ENCODE measurements at regions not wholly inside any gene's neighbourhood (a gene's known extent, or its start where the extent isn't known, plus 50 kb on each side); places are given as distances from the start of the nearest gene placed in this dataset.

- intact Hi-C loops (cut with micrococcal nuclease) = no loop called here
These were observed 62.4 kb downstream of the ADRA2C start for GRCh38 chr4:3828546-3828945.

GRCh38 chr4:3829211-3829955 is 63.2 kb downstream of the ADRA2C start:
- Mint-ChIP-seq H3K27me3 (no peaks in the 10 kb centered on the region), H3K36me3 (ENCODE audit: low read depth) (no peaks in the 10 kb centered on the region), H3K4me3 (no peak overlapping the region), H3K9me3 (no peaks in the 10 kb centered on the region), H3K4me1 (no peaks in the 10 kb centered on the region), H3K27ac (no peak overlapping the region)
- intact Hi-C loops (cut with micrococcal nuclease) = no loop called here
- no peak for DNase-seq

More at GRCh38 chr4:3828546-3828945, 62.4 kb downstream of the ADRA2C start:
- Mint-ChIP-seq H3K27me3 (no peaks in the 10 kb centered on the region), H3K36me3 (ENCODE audit: low read depth) (no peaks in the 10 kb centered on the region), H3K27ac (no peak overlapping the region), H3K4me1 (no peaks in the 10 kb centered on the region), H3K4me3 (no peak overlapping the region), H3K9me3 (no peaks in the 10 kb centered on the region)
- no peak for DNase-seq

GRCh38 chr4:3829956-3830773 is 64.0 kb downstream of the ADRA2C start:
- peaks cover 2% of the 10 kb centered on the region for H3K27me3 Mint-ChIP-seq
- no peak for DNase-seq
- H3K27ac Mint-ChIP-seq = no peak overlapping the region
- intact Hi-C loops (cut with micrococcal nuclease) = no loop called here
- H3K4me3 Mint-ChIP-seq = no peak overlapping the region
- H3K36me3 Mint-ChIP-seq (ENCODE audit: low read depth) = no peaks in the 10 kb centered on the region
- H3K9me3 Mint-ChIP-seq = no peaks in the 10 kb centered on the region
- no peaks in the 10 kb centered on the region for H3K4me1 Mint-ChIP-seq

GRCh38 chr4:3830774-3831528 is 64.8 kb downstream of the ADRA2C start:
- intact Hi-C loops (cut with micrococcal nuclease) = no loop called here
- Mint-ChIP-seq H3K4me1 (no peaks in the 10 kb centered on the region), H3K9me3 (no peaks in the 10 kb centered on the region), H3K36me3 (ENCODE audit: low read depth) (no peaks in the 10 kb centered on the region), H3K27ac (no peak overlapping the region), H3K27me3 (peaks cover 4% of the 10 kb centered on the region), H3K4me3 (no peak overlapping the region)
- DNase-seq = no peak

DNA sequence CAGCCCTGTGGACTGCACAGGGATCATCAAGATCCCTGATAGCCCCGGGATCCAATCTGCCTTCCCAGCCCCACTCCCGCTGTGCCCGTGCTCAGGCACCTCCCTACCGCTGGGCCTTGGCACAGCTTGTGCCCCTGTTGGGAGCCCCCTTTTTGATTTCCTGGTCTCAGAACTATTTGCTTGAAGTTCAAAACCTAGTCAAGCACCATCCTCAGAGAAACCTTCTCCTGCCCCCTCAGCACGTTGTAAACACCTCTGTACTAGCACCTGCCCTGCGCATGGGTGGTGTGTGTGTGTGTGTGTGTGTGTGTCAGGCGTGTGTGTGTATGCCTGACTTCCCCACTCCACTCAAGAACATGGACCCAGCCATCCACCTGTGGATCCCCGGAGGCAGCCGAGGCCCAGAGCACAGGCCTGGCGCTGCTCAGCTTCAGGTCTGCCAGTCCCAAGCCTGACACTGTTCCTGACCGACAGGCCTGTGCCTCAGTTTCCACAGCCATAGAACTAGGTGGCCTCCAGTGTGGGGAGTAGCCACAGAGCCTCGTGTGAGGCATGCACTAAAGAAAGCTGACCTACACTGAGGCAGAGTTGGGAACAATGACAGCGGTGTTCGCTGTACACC is 65.5 kb downstream of the ADRA2C start:
- DNase-seq = no peak
- no peaks in the 10 kb centered on the region for H3K36me3 Mint-ChIP-seq (ENCODE audit: low read depth)
- H3K9me3 Mint-ChIP-seq = no peaks in the 10 kb centered on the region
- no peak overlapping the region for H3K4me3 Mint-ChIP-seq
- H3K27me3 Mint-ChIP-seq = peaks cover 4% of the 10 kb centered on the region
- no peak overlapping the region for H3K27ac Mint-ChIP-seq
- intact Hi-C loops (cut with micrococcal nuclease) = no loop called here
- H3K4me1 Mint-ChIP-seq = no peaks in the 10 kb centered on the region

DNA sequence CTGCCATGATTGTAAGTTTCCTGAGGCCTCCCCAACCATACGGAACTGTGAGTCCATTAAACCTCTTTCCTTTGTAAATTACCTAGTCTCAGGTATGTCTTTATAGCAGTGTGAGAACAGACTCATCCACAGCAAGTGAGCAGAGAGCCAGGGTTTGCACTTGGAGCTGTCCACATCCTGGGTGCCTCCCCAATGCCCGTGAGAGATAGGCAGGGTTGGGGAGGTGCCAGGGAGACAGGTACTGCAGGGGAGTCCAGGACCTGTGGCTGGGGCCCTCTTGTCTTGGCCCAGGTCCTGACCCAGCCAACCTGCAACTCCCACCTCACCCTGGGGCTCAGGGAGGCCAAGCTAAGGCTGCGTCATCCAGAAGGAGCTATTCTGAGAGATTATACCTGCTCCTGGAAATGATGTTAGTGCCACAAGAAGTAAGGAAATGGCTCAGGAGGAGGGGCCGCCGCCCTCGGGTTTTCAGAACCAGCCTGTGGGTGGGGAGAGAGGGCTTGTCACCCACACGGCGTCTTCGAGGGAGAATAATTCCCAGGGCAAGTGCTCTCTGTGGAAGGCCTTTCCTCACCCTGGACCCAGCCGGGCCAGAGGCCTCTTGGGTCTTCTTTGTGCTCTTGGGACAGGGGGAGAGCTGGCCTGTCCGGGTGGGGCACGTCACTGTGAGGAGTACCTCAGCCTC is 66.5 kb downstream of the ADRA2C start:
- Mint-ChIP-seq H3K4me3 (no peak overlapping the region), H3K4me1 (no peaks in the 10 kb centered on the region), H3K9me3 (no peaks in the 10 kb centered on the region), H3K27me3 (peaks cover 4% of the 10 kb centered on the region), H3K27ac (no peak overlapping the region), H3K36me3 (ENCODE audit: low read depth) (no peaks in the 10 kb centered on the region)
- DNase-seq = no peak
- intact Hi-C loops (cut with micrococcal nuclease) = no loop called here

GRCh38 chr4:3833326-3833989 is 67.3 kb downstream of the ADRA2C start:
- no peaks in the 10 kb centered on the region for H3K9me3 Mint-ChIP-seq
- intact Hi-C loops (cut with micrococcal nuclease) = no loop called here
- no peak for DNase-seq
- H3K4me1 Mint-ChIP-seq = no peaks in the 10 kb centered on the region
- H3K4me3 Mint-ChIP-seq = no peak overlapping the region
- H3K36me3 Mint-ChIP-seq (ENCODE audit: low read depth) = no peaks in the 10 kb centered on the region
- H3K27ac Mint-ChIP-seq = no peak overlapping the region
- peaks cover 4% of the 10 kb centered on the region for H3K27me3 Mint-ChIP-seq

- intact Hi-C loops (cut with micrococcal nuclease) = no loop called here
These were observed 68.0 kb downstream of the ADRA2C start for GRCh38 chr4:3834186-3834662.

GRCh38 chr4:3834663-3835521 is 68.7 kb downstream of the ADRA2C start:
- H3K9me3 Mint-ChIP-seq = no peaks in the 10 kb centered on the region
- H3K4me1 Mint-ChIP-seq = no peaks in the 10 kb centered on the region
- peaks cover 4% of the 10 kb centered on the region for H3K27me3 Mint-ChIP-seq
- DNase-seq = no peak
- H3K4me3 Mint-ChIP-seq = no peak overlapping the region
- no peak overlapping the region for H3K27ac Mint-ChIP-seq
- intact Hi-C loops (cut with micrococcal nuclease) = no loop called here
- no peaks in the 10 kb centered on the region for H3K36me3 Mint-ChIP-seq (ENCODE audit: low read depth)

More at GRCh38 chr4:3834186-3834662, 68.0 kb downstream of the ADRA2C start:
- Mint-ChIP-seq H3K36me3 (ENCODE audit: low read depth) (no peaks in the 10 kb centered on the region), H3K9me3 (no peaks in the 10 kb centered on the region), H3K4me1 (no peaks in the 10 kb centered on the region), H3K4me3 (no peak overlapping the region), H3K27me3 (peaks cover 4% of the 10 kb centered on the region), H3K27ac (no peak overlapping the region)
- no peak for DNase-seq

DNA sequence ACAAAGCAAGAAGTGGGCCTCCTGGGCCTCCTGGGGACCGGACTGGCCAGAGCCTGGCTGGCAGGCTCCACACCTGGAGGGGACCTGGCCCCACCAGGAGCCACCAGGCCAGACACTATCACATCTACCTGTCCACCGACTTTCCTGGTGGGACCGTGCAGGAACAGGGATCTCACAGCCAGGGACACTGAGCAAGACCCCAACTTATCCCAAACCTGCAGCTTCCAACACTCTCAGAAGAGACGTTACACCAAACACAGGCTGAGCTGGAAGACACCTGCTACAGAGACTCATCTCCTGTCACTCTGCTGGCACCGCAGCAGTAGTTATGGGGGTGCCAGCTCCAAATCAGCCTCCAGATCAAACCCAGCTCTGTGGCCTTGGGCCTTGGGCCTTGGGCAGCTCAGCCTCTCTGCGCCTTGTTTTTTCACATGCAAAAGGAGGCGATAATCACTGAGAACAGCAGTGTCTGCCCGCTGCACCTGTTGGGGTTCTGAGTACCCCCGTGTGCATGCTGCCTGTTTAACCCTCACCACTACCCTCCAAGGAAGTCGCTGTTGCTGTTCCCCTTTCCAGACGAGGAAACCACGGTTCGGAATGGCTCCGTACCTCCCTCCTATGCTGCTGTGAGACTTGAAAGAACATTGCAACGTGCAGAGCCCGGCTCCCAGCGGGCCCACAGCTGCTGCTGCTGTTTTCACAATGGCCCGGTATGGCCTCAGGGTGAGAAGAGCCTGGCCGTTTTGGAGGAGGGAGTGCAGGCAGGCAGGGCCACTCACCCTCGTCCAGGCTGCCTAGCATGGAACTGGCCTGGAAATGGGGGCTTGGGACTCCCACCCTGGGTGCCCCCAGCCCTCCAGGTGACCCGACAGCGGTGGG is 69.6 kb downstream of the ADRA2C start:
- Mint-ChIP-seq H3K4me3 (no peak overlapping the region), H3K27me3 (peaks cover 4% of the 10 kb centered on the region), H3K36me3 (ENCODE audit: low read depth) (no peaks in the 10 kb centered on the region), H3K9me3 (no peaks in the 10 kb centered on the region), H3K4me1 (no peaks in the 10 kb centered on the region), H3K27ac (no peak overlapping the region)
- intact Hi-C loops (cut with micrococcal nuclease) = no loop called here
- DNase-seq = no peak

DNA sequence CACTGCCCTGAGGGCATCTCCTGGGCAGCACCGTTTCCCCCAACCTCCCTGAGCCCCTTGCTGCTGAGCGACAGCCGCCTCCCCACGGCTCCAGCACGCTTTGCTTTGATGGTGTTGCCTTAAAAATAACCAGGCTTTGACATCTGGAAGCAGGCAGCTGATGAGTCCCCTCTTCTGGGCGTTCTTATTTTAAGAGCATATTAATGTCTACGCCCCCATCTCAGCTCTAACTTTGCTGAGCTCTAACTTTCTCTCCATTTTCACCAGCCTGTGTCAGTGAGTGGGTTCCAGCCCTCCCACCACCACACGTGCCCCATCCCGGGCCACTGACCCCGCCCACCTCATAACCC is 70.2 kb downstream of the ADRA2C start:
- DNase-seq = no peak
- Mint-ChIP-seq H3K9me3 (no peaks in the 10 kb centered on the region), H3K4me3 (no peak overlapping the region), H3K4me1 (no peaks in the 10 kb centered on the region), H3K27me3 (peaks cover 4% of the 10 kb centered on the region), H3K27ac (no peak overlapping the region), H3K36me3 (ENCODE audit: low read depth) (no peaks in the 10 kb centered on the region)
- intact Hi-C loops (cut with micrococcal nuclease) = no loop called here
